ENCODE measurements at regions not wholly inside any gene's neighbourhood (a gene's known extent, or its start where the extent isn't known, plus 50 kb on each side); places are given as distances from the start of the nearest gene placed in this dataset.
"Not testable (repeated sequence)": the region's sequence is repeated elsewhere in the genome, so short reads cannot be mapped to it uniquely, and the experiment has no call there.

DNA sequence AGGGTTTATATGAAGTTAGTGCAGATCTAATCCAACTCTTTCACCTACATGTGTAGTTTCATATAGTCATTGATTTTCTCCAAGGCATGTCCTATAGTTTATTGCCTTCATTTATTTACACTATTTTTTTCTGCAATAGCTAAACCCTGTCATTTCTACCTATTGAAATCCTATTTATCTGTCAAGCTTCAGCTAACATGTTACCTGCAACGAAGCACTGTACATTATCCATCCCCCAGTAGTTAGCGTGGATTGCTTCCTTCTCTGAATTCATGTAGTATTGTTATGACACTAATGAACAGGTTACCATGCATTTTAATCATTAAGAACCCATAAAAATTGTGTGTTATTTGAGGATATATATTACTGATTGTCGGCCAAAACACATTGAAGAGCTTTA lies 742.9 kb upstream of the PCDH20 start:
- DNase-seq = no peak
- Mint-ChIP-seq H3K4me3 (no peak overlapping the region), H3K27ac (no peak overlapping the region), H3K27me3 (ENCODE audit: low read depth, poor library complexity) (peaks cover 1% of the 10 kb centered on the region), H3K9me3 (no peaks in the 10 kb centered on the region), H3K4me1 (no peaks in the 10 kb centered on the region), H3K36me3 (ENCODE audit: low read depth) (no peaks in the 10 kb centered on the region)
- TF ChIP-seq, protein P1, sequence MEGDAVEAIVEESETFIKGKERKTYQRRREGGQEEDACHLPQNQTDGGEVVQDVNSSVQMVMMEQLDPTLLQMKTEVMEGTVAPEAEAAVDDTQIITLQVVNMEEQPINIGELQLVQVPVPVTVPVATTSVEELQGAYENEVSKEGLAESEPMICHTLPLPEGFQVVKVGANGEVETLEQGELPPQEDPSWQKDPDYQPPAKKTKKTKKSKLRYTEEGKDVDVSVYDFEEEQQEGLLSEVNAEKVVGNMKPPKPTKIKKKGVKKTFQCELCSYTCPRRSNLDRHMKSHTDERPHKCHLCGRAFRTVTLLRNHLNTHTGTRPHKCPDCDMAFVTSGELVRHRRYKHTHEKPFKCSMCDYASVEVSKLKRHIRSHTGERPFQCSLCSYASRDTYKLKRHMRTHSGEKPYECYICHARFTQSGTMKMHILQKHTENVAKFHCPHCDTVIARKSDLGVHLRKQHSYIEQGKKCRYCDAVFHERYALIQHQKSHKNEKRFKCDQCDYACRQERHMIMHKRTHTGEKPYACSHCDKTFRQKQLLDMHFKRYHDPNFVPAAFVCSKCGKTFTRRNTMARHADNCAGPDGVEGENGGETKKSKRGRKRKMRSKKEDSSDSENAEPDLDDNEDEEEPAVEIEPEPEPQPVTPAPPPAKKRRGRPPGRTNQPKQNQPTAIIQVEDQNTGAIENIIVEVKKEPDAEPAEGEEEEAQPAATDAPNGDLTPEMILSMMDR (IDR thresholded peaks at IDR 0.05) = no peak

DNA sequence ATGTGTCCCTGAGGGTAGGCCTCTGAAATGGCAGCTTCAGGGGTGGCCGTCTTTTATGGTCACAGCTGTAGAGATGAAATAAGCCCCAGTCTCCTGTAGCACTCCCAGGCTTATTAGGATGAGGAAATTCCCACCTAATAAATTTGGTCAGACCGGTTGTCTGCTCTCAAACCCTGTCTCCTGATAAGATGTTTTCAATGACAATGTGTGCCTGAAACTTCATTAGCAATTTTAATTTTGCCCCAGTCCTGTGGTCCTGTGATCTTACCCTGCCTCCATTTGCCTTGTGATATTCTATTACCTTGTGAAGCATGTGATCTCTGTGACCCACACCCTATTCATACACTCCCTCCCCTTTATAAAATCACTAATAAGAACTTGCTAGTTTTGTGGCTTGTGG lies 736.1 kb upstream of the PCDH20 start:
- not testable (repeated sequence) for H3K36me3 Mint-ChIP-seq (ENCODE audit: low read depth); H3K4me3 Mint-ChIP-seq; H3K4me1 Mint-ChIP-seq; H3K27me3 Mint-ChIP-seq (ENCODE audit: low read depth, poor library complexity); DNase-seq; H3K27ac Mint-ChIP-seq
- peaks cover 32% of the 10 kb centered on the region for H3K9me3 Mint-ChIP-seq

DNA sequence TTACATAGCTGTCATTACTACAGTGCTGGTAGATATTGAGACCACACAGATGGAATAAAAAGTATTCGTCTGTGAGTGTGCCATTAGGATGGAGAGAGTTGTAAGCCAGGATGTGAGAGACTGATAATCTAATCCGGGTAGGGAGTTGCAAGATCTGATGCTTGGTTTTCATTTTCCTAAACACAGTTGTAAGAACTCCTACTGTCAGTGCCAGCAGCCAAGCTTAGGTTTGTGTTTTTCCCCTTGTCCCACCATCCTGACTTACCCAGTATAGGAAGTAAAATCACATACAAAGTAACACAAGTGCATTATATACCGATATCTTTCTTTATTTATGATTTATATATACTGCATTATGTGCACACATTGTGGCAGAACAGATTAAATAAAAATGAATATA lies 726.4 kb upstream of the PCDH20 start:
- TF ChIP-seq, protein P1 (IDR thresholded peaks at IDR 0.05) = no peak
- Mint-ChIP-seq H3K9me3 (peaks cover 5% of the 10 kb centered on the region), H3K27ac (no peak overlapping the region)

DNA sequence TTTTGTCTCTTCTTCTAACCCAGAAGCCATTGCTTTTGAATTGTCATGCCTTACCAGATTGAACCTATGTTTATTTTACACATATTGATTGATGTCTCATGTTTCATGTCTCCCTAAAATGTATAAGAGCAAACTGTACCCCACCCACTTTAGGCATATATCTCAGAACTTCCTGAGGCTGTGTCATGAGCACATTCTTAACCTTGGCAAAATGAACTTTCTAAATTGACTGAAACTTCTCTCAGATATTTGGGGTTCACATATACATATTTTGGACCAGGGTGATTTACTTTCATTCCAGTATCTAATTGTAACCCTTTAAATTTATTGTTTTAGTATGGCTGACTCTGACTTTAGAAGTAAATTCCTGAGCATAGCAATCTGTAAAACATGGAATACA lies 723.9 kb upstream of the PCDH20 start:
- Mint-ChIP-seq H3K27me3 (ENCODE audit: low read depth, poor library complexity) (no peaks in the 10 kb centered on the region), H3K4me3 (no peak overlapping the region), H3K36me3 (ENCODE audit: low read depth) (no peaks in the 10 kb centered on the region), H3K4me1 (no peaks in the 10 kb centered on the region), H3K27ac (no peak overlapping the region), H3K9me3 (peaks cover 5% of the 10 kb centered on the region)
- no peak for DNase-seq
- TF ChIP-seq, protein P1 (IDR thresholded peaks at IDR 0.05) = no peak

More for the DNA sequence above, 726.4 kb upstream of the PCDH20 start:
- Mint-ChIP-seq H3K27me3 (ENCODE audit: low read depth, poor library complexity) (no peaks in the 10 kb centered on the region), H3K36me3 (ENCODE audit: low read depth) (no peaks in the 10 kb centered on the region), H3K4me3 (no peak overlapping the region), H3K4me1 (no peaks in the 10 kb centered on the region)
- no peak for DNase-seq

DNA sequence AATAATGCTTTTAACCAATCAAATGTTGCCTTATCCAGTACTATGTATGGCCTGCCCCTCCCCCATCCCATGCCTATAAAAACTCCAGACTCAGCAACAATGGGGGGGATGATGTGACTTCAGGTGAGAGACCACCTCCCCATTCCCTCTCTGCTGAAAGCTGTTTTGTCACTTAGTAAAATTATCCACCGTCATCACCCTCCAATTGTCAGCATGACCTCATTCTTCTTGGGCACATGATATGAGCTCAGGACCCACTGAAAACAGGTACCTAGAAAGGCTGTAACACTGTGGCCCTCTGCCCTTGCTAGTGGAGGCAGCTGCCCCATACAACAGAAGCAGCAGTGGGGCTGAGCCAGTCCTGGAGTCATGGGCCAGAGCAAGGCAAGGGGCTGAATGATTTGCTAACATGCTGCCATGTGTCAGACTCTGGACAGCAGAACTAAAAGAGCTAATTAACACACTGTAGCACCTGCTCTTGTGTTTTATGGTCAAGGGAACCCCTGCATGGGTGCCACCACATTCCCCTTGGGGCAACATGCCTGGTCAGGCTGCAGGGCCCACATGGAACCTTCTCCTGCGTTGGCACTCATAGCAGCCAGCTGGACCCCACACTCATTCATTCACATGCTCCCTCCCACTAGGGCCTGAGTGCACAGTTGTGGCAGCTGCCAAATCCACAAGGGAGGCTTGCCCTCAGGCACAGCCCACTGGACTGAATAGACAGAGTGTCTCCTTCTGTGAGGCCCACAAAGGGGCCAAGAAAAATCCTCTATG lies 722.2 kb upstream of the PCDH20 start:
- no peak for DNase-seq
- Mint-ChIP-seq H3K27ac (no peak overlapping the region), H3K4me1 (no peaks in the 10 kb centered on the region), H3K27me3 (ENCODE audit: low read depth, poor library complexity) (no peaks in the 10 kb centered on the region), H3K9me3 (no peaks in the 10 kb centered on the region), H3K4me3 (no peak overlapping the region), H3K36me3 (ENCODE audit: low read depth) (no peaks in the 10 kb centered on the region)
- TF ChIP-seq, protein P1 (IDR thresholded peaks at IDR 0.05) = no peak

DNA sequence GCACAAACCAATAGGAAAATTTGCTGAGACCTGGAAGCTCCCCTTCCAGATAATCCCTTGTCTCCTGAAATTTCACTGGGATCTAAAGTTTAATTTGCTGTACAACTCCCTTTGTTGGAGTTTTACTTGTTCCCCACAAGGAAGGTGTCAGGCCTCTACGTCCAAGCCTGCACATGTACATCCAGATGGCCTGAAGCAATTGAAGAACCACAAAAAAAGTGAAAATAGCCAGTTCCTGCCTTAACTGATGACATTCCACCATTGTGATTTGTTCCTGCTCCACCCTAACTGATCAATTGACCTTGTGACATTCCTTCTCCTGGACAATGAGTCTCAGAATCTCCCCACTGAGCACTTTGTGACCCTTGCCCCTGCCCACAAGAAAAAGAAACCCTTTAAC lies 716.0 kb upstream of the PCDH20 start:
- H3K4me3 Mint-ChIP-seq = no peak overlapping the region
- H3K27ac Mint-ChIP-seq = no peak overlapping the region
- H3K36me3 Mint-ChIP-seq (ENCODE audit: low read depth) = no peaks in the 10 kb centered on the region
- H3K9me3 Mint-ChIP-seq = no peaks in the 10 kb centered on the region
- DNase-seq = no peak
- peaks cover 18% of the 10 kb centered on the region for H3K4me1 Mint-ChIP-seq
- H3K27me3 Mint-ChIP-seq (ENCODE audit: low read depth, poor library complexity) = no peaks in the 10 kb centered on the region
- TF ChIP-seq, protein P1 (IDR thresholded peaks at IDR 0.05) = no peak
